GM18861 (cell line): ENCODE measurements at regions not wholly inside any gene's neighbourhood (a gene's known extent, or its start where the extent isn't known, plus 50 kb on each side); places are given as distances from the start of the nearest gene placed in this dataset.
"Not testable (repeated sequence)": the region's sequence is repeated elsewhere in the genome, so short reads cannot be mapped to it uniquely, and the experiment has no call there.

Experiments
- ATAC-seq: cut with Tn5 transposase; IDR thresholded peaks from one replicate; pipeline ENCODE4 v1.9.1; 2021; ENCODE audit not compliant: unreplicated experiment

DNA sequence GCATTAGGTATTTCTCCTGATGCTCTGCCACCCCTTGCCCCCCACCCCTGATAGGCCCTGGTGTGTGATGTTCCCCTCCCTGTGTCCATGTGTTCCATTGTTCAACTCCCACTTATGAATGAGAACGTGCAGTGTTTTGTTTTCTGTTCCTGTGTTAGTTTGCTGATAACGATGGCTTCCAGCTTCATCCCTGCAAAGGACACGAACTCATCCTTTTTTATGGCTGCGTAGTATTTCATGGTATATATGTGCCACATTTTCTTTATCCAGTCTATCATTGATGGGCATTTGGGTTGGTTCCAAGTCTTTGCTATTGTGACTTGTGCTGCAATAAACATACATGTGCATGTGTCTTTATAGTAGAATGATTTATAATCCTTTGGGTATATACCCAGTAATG is 109.7 kb upstream of the PITX1 start:
- ATAC-seq = not testable (repeated sequence)

- ATAC-seq = no peak
Observed at GRCh38 chr5:135141303-135142268, 107.6 kb upstream of the PITX1 start.

DNA sequence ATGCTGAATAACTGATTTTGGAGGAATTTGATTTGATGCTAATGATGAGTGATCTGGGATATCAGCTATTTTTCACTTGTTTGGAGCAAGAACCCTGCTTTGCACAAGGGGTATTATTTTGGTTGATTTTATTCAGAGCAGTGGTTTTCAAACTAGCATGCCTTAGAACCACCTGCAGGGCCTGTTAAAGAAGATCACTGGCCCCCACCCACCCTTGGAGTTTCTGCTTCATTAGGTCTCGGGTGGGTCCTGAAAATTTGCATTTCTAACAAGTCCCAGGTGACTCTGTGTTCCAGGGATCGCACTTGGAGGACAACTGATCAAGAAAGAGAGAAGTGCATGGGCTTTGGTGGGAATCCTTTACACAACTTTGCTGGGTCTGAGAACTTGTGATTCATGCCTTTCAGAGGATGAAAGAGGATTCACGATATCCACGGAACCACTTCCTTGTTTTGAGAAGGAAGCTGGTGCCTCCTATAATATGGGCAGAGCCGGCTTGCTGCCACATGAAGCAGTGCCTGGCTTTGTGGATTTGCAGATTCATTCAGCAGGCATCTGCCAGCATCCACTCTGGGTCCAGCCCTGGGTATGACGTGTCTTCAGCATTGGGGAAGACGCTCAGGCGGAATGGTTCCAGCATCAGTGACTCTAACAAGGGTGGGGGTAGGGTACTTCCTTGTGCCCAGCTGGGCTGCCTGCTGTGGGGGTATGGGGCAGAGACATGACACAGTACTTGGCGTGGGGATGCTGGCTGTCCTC is 106.6 kb upstream of the PITX1 start:
- no peak for ATAC-seq

DNA sequence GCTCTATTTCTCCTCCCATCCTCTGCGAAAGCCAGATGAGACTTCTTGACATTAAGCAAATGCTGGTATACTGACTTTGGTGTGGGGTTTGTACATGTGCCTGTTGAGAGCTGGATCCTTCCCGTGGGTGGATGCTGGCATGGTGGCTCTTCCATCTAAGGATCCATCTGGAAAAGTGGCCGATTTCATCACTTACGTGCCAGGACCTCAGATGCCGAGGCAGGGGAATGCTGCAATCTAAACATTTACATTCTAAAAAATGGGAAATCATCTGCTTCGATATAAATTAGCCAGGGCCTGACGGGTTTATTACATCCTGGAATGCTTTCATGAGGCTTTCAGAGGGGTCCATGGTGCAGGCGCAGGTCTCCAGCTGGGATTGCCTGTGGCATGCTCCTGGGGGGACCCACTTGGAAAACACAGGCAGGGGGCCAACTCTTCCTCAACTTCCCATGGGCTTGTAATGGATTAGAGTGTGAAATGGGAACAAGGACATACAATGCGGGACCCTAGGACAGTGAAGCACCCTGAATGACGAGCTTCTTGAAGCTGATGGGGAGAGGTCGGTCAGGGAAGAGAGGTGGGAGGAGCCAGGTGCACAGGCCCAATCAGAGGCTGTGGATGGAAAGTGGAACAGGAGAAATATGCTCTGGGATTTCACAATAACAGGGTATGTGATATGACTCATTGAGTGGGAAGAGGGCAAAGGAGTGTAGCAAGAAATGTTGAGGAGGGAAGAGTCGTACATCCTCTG is 105.5 kb upstream of the PITX1 start:
- no peak for ATAC-seq

- ATAC-seq = no peak
Observed at GRCh38 chr5:135138116-135138850, 104.3 kb upstream of the PITX1 start.

- ATAC-seq = no peak
Observed at GRCh38 chr5:135137146-135137915, 103.3 kb upstream of the PITX1 start.

DNA sequence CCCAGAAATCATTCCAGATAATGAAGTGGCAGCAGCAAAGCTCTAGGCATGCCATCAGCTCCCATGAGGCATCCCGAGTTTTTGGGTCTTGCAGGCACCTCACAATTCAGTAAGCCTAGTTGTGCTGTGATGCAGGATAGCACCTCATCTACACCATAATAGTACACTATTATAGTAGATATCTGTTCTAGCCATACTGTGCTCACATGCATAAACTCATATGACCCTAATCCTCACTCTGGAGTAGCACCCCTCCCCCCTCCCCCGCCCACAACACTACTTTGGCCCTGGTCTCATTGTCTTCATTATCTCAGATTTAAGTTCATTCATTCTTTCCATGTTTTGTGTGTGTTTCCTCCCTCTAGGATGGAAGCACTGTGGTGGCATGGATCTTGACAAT is 102.5 kb upstream of the PITX1 start:
- ATAC-seq = no peak

DNA sequence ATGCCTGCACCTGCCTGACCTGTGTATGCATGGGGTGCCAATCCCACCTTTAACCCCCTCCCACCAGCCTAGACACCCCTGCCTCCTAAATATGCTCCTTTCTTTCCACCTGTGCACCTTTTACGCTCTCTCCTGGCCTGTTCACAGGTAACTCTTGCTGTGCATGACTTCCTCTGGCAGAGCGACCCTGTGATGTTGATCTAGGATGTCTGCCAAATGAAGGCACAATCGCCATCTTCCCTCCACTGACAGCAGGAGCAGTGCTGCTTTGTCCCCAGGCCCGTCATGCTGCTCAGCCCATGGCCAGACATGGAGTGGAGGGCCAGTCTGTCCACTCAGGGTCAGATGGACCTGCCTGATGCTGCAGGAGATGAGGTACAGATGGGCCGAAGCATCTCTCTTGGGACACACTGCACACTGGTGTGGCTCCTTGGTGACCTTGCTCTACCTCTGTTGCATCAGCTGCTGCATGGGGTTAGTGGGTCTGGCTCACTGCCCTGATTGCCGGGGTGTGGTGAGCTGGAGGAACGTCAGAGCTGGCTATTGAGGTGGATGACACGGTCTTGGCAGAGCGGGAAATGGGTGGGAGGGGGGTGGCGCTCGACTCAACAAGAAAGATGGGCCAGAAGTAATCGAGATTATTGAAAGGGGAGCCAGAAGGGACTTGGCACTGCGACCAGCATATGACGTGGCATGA is 101.7 kb upstream of the PITX1 start:
- no peak for ATAC-seq

- no peak for ATAC-seq
Observed at GRCh38 chr5:135134691-135135381, 100.8 kb upstream of the PITX1 start.

DNA sequence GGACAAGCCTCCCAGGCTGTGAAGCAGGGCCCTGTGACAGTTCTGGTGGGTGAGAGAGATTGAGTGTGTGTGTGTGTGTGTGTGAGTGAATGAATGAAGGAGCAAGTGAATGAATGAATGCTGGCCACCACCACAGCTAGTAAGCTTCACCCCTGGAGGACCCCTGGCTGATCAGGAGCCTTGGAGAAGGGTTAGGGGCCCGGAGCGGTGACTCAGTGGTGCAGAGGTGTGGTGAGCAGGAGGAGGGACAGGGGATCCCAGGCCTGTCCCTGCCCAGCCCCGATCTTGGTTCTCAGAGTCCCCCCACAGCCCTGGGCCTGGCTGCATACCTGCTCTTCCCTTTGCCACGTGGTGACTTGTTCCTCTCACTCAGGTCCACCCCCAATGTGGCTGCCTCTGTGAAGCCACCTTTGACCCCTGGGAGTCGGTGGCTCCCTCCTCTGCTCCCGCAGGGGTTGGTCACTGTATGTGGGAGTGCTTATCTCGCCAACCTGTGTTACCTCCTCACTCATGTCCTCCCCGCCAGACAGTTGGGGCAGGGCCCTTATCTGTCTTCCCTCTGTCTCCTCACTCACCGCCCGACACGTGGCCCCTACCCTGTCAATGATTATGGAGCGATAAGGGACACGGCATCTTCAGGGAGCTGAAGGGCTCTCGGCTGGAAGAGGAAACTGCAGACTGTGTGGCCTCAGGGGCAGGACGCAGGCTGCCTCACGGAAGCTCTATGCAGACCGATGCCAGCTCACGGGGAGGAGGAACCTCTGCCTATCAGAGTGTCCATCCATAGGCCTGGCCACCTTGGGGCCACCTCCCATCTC is 99.9 kb upstream of the PITX1 start:
- ATAC-seq = no peak

DNA sequence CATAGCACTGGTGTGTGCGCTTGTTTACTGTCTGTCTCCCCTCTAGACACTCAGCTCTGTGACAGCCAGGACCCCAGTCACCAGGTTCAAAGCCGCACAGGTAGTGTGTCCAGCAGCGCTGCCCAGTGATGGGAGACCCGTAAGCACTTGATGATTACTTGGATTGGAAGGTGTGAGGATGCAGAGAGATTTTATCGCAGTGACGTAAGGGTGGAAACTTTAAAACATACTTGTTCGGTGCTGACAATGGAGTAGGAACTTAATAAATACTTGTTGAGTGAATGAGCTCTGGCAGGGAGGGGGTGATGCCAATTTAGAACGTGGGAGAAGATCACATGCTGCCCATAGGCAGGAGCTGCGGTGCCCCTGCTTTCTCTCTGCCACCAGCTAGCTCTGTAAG is 99.2 kb upstream of the PITX1 start:
- ATAC-seq = no peak

DNA sequence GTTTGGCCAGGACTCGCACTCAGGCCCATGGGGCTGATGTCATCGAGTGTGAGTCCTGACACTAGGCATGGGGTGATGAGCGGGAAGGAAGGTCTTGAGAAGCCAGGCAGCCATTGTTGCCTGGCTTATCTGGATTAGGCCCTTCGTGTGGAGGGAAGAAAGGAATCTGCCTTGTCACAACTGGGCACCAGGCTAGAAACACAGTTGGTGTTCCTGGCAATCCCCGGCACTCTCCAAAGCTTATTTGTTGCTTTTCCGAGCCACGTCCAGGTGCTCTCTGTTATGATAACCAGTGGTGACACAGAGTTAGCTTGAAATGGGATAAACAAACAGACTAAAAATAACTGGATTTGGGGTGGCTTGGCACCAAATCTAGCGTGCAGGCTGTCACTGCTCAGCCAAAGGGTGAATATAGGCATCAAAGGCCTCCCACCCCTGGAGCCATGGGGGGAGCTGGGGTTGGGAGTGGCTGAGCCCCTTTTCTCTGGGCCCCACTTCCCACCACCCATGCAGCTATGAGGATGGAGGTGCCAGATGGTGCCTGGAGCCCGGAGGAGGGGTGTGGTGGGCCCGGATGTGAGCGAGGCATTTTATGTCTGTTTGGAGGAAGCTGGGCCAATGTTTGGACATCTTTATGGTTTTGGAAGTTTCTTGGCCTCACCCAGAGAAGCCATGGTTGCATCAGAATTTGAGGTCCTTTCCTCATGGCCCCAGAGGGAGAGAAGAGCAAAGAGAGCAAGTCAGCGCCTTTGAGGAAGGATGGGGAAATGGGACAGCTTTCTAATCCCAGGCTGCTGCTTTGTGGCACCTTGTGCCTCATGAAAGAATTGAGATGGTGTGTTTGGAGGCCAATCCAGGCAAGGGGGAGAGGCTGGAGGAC is 98.0 kb upstream of the PITX1 start:
- ATAC-seq = no peak

DNA sequence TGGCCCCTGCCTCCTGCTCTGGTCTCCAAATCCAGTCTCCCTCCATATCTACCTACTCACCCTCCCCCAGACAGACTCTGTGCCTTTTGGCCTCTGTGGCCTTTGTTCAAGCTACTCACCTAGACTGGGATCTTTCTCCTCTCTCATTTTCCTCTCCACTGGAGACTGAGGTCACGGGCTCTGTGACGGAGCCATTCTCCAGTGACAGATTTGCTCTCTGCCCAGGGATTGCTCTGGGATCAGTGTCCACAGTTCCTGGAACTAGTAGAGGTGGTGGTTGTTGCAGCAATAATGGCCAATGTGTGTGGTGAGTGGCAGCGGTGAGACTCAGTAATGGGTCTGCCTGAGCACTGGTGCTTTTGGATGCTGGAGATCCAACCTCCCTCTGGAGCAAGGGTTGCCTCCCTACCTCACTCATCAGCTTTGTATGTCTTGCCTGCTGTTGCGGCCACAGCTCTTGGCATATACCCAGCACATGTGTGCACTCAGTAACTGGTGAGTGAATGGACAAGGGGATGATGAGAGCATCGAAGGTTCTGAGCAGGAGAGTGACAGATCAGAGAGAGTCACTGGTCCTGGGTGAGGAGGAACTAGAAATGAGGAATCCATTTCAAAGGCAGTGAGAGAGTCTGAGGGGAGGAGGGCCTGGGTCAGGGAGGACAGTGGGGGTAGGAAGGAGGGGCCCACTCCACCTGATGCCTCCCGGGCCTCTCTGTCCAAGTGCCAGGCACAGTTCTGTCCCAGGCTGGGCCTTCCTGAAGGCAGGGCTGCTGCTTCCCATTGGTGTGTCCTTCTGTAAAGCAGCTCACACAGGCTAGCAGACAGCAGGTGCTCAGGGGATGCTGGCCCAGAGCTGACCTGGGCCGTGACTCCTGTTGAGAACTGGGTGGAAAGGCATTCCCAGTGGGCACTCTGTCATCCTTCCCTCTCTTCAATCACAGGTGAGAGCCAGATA is 96.5 kb upstream of the PITX1 start:
- ATAC-seq = no peak

GRCh38 chr5:135129307-135129706 is 95.3 kb upstream of the PITX1 start:
- ATAC-seq = no peak

DNA sequence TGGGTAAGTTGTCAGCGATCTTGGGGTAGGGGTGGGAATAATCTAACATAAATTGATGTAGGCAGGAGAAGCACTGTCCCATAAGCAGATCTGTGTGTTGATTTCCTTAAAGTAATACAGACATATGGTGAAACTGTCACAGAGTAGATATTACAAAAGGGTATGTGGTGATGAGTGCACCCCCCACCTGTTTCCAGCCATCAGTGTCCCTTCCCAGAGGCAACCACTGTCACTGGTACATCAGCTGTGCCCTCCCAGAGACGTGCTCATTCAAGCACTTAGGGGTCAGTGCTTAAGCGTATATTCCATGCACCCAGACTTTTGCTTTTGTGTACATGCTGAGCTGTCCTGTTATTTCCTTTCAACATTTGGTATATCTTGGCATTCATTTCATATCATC is 94.3 kb upstream of the PITX1 start:
- ATAC-seq = no peak
